HG02973 (cell line): ENCODE measurements at regions not wholly inside any gene's neighbourhood (a gene's known extent, or its start where the extent isn't known, plus 50 kb on each side); places are given as distances from the start of the nearest gene placed in this dataset.
"Not testable (repeated sequence)": the region's sequence is repeated elsewhere in the genome, so short reads cannot be mapped to it uniquely, and the experiment has no call there.

Experiments used
- ATAC-seq: cut with Tn5 transposase; IDR thresholded peaks from one replicate; pipeline ENCODE4 v1.9.1; 2021; ENCODE audit warnings: moderate library complexity; ENCODE audit not compliant: unreplicated experiment

- ATAC-seq, result no peak
Observed at GRCh38 chr7:142637240-142637639, 112.0 kb upstream of the PRSS1 start.

- ATAC-seq, result no peak
Observed at GRCh38 chr7:142636751-142637150, 112.5 kb upstream of the PRSS1 start.

- ATAC-seq, result not testable (repeated sequence)
Observed at GRCh38 chr7:142636107-142636506, 113.2 kb upstream of the PRSS1 start.

GRCh38 chr7:142632271-142633134, 116.8 kb upstream of the PRSS1 start:
- ATAC-seq, result peak; percentile 96

GRCh38 chr7:142629588-142630260, 119.5 kb upstream of the PRSS1 start:
- ATAC-seq, result no peak

GRCh38 chr7:142628945-142629344, 120.3 kb upstream of the PRSS1 start:
- ATAC-seq, result no peak

GRCh38 chr7:142627223-142627622, 122.0 kb upstream of the PRSS1 start:
- not testable (repeated sequence) for ATAC-seq

GRCh38 chr7:142626420-142627035, 122.7 kb upstream of the PRSS1 start:
- peak; percentile 73 for ATAC-seq

GRCh38 chr7:142625216-142625615, 124.1 kb upstream of the PRSS1 start:
- ATAC-seq, result not testable (repeated sequence)

- ATAC-seq, result no peak
Observed at GRCh38 chr7:142620402-142620801, 128.9 kb upstream of the PRSS1 start.

- ATAC-seq, result no peak
Observed at GRCh38 chr7:142618655-142619351, 130.5 kb upstream of the PRSS1 start.

- ATAC-seq, result no peak
Observed at GRCh38 chr7:142616842-142617241, 132.4 kb upstream of the PRSS1 start.

- ATAC-seq, result no peak
Observed at GRCh38 chr7:142616121-142616643, 133.1 kb upstream of the PRSS1 start.

- no peak for ATAC-seq
Observed at GRCh38 chr7:142615508-142615907, 133.8 kb upstream of the PRSS1 start.

- ATAC-seq, result no peak
Observed at GRCh38 chr7:142614116-142614515, 135.2 kb upstream of the PRSS1 start.

- no peak for ATAC-seq
Observed at GRCh38 chr7:142612237-142612881, 136.9 kb upstream of the PRSS1 start.

GRCh38 chr7:142611566-142612236, 137.6 kb upstream of the PRSS1 start:
- ATAC-seq, result no peak

- ATAC-seq, result no peak
Observed at GRCh38 chr7:142608630-142609428, 140.4 kb upstream of the PRSS1 start.

- no peak for ATAC-seq
Observed at GRCh38 chr7:142607351-142607750, 141.9 kb upstream of the PRSS1 start.
